ENCODE measurements at regions not wholly inside any gene's neighbourhood (a gene's known extent, or its start where the extent isn't known, plus 50 kb on each side); places are given as distances from the start of the nearest gene placed in this dataset.

DNA sequence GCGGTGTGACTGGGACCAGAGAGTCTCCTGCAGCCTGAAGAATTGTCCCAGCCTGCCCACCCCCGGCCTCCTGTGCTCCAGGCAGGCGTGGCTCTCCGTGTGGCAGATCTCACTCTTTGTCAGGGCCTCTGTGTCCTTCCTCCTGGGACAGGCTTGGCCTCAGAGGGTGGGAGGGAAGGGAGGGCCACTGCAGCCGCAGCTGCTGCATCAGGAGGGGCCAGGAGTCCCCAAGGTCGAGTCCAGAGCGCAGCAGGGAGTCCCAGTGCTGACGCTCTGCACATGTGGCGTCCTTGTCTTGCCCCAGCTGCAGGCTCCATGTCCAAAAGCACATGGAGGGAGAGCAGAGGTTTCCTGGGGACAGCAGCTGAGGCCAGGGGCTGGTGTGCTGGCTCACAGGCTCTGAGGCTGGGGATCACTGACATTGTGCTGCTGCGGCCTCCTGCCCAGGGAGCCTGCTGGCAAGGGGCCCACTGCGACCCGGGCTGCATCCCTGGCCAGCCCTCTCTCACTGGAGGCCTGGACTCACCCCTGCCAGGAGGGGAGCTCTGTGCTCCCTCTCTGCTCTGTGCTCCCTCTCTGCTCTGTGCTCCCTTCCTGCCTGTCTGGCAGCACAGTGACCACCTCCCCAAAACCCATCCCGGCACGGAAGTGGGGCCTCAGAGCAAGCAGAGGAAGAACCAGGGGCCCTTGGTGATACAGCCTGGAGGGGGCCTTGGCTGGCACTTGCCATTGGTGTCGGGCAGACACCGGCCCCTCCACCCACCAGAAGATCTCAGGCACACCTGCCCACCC lies 114.6 kb upstream of the RET start:
- Histone ChIP-seq H3K27me3 (replicated peaks; ENCODE audit: insufficient read depth) (no peaks in the 10 kb centered on the region), H3K27ac (no peak overlapping the region), H3K36me3 (no peaks in the 10 kb centered on the region), H3K4me1 (replicated peaks) (no peaks in the 10 kb centered on the region), H3K4me3 (no peak overlapping the region), H3K9me3 (no peaks in the 10 kb centered on the region)
- no peak for TF ChIP-seq POLR2A (IDR thresholded peaks at IDR 0.05)
- DNase-seq (ENCODE audit: low spot score) = no peak
- 79% methylated on average over 13 of the region's 16 CpGs for WGBS
- intact Hi-C loops (cut with DNase I) = no loop called here

GRCh38 chr10:42962902-42963231 lies 114.0 kb upstream of the RET start:
- Histone ChIP-seq H3K27ac (no peak overlapping the region), H3K36me3 (no peaks in the 10 kb centered on the region), H3K4me3 (no peak overlapping the region), H3K27me3 (replicated peaks; ENCODE audit: insufficient read depth) (no peaks in the 10 kb centered on the region), H3K9me3 (no peaks in the 10 kb centered on the region), H3K4me1 (replicated peaks) (no peaks in the 10 kb centered on the region)
- DNase-seq (ENCODE audit: low spot score) = no peak
- TF ChIP-seq POLR2A (IDR thresholded peaks at IDR 0.05) = no peak
- no peak for TF ChIP-seq CTCF (IDR thresholded peaks at IDR 0.05)
- TF ChIP-seq POLR2AphosphoS5 (IDR thresholded peaks at IDR 0.05) = no peak
- intact Hi-C loops (cut with DNase I) = no loop called here
- 98% methylated on average over 5 of the region's 5 CpGs for WGBS

GRCh38 chr10:42963312-42963711 lies 113.6 kb upstream of the RET start:
- TF ChIP-seq POLR2A (IDR thresholded peaks at IDR 0.05) = no peak
- no peak for TF ChIP-seq CTCF (IDR thresholded peaks at IDR 0.05)
- no peak for TF ChIP-seq POLR2AphosphoS5 (IDR thresholded peaks at IDR 0.05)
- Histone ChIP-seq H3K27ac (no peak overlapping the region), H3K4me3 (no peak overlapping the region), H3K27me3 (replicated peaks; ENCODE audit: insufficient read depth) (no peaks in the 10 kb centered on the region), H3K4me1 (replicated peaks) (no peaks in the 10 kb centered on the region), H3K36me3 (no peaks in the 10 kb centered on the region), H3K9me3 (no peaks in the 10 kb centered on the region)
- DNase-seq (ENCODE audit: low spot score) = no peak
- WGBS = 67% methylated on average over 7 of the region's 7 CpGs
- intact Hi-C loops (cut with DNase I) = no loop called here

DNA sequence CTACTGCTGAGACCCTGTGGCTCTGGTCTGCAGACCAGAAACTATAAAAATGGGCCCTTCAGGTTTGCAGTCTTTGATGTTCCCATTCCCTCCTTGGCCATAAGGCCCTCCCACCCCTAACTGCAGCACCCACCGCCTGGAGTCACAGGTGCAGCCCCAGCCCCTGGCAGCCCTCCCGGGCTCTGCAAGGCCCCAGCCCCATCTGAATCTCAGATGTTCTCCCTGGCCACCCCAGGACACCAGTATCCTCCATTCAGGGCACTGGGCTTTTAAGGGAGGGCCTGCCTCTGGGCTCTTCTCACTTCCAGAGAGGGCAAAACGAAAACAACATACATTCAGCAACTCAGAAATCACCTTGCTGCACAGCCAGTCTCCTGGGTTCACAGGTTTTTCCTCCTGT lies 107.7 kb upstream of the RET start:
- H3K27ac ChIP-seq = no peak overlapping the region
- DNase-seq (ENCODE audit: low spot score) = no peak
- H3K36me3 ChIP-seq = no peaks in the 10 kb centered on the region
- no peaks in the 10 kb centered on the region for H3K9me3 ChIP-seq
- WGBS = 82% methylated on average over 3 of the region's 3 CpGs
- H3K4me1 ChIP-seq (replicated peaks) = no peaks in the 10 kb centered on the region
- H3K4me3 ChIP-seq = no peak overlapping the region
- intact Hi-C loops (cut with DNase I) = no loop called here
- TF ChIP-seq POLR2AphosphoS5 (IDR thresholded peaks at IDR 0.05) (no peak), POLR2A (IDR thresholded peaks at IDR 0.05) (no peak), CTCF (IDR thresholded peaks at IDR 0.05) (no peak)
- no peaks in the 10 kb centered on the region for H3K27me3 ChIP-seq (replicated peaks; ENCODE audit: insufficient read depth)

DNA sequence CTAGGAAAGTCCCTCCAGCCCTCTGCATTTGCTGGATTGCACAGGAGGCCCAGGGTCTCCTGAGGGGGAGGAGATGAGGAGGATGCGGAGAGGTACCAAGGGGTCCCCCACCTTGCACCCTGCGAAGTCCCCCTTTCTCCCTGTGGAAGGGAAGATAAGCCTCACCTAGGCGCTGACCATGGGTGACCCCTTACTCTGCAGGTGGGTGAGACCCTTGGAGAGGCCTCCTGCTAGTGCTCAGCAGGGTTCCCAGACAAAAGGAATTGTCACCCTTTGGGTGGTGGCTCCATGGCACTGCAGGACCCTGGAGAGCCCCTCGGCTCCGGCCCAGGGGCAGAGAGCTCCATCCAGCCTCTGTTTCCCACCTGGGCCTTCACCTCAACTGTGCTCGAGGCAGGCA lies 107.0 kb upstream of the RET start:
- 91% methylated on average over 6 of the region's 6 CpGs for WGBS
- H3K4me3 ChIP-seq = no peak overlapping the region
- DNase-seq (ENCODE audit: low spot score) = no peak
- H3K27ac ChIP-seq = no peak overlapping the region
- no peak for TF ChIP-seq POLR2AphosphoS5 (IDR thresholded peaks at IDR 0.05)
- no peak for TF ChIP-seq POLR2A (IDR thresholded peaks at IDR 0.05)
- no peak for TF ChIP-seq CTCF (IDR thresholded peaks at IDR 0.05)
- H3K4me1 ChIP-seq (replicated peaks) = no peaks in the 10 kb centered on the region
- H3K27me3 ChIP-seq (replicated peaks; ENCODE audit: insufficient read depth) = no peaks in the 10 kb centered on the region
- no peaks in the 10 kb centered on the region for H3K36me3 ChIP-seq
- H3K9me3 ChIP-seq = no peaks in the 10 kb centered on the region
- intact Hi-C loops (cut with DNase I) = no loop called here

All from prostate gland (tissue), 2 donors.